Fibroblast of pulmonary artery (primary cell): ENCODE measurements at regions not wholly inside any gene's neighbourhood (a gene's known extent, or its start where the extent isn't known, plus 50 kb on each side); places are given as distances from the start of the nearest gene placed in this dataset.

Source experiments
- DNase-seq: peaks from one replicate; pipeline ENCODE4 v3.0.0-alpha.2; 2010; ENCODE audit warnings: low read depth
- H3K4me3 ChIP-seq: replicated peaks from 2 replicates; pipeline ENCODE4 v1.5.1; 2011; ENCODE audit warnings: low read depth, mild to moderate bottlenecking, control low read depth, low read length, moderate library complexity
- TF ChIP-seq, protein P1 (sequence below): IDR thresholded peaks from 2 replicates; pipeline ENCODE4 v1.5.1; 2011; ENCODE audit warnings: mild to moderate bottlenecking, control low read depth, low read length, inconsistent platforms; ENCODE audit errors: missing control alignments

DNA sequence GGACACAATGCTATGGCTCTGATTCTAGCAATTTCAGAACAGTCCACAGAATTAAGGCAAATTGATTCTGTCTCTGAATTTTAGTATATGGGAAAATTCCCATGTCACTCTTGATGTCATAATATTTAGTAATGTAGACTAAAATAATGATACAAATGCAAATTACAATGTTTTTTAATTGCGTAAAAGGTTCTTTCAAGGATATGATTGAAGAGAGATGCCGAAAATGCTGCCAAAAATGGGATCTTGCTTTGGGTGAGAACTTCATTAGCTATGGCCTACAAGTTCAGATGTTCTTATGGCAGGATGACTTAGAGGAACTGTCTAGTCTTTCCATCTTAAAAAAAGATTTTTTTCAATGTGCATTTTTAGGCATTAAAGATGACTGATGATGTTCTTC, 170.6 kb downstream of the TMA16 start:
- H3K4me3 ChIP-seq: no peak overlapping the region
- DNase-seq: no peak

DNA sequence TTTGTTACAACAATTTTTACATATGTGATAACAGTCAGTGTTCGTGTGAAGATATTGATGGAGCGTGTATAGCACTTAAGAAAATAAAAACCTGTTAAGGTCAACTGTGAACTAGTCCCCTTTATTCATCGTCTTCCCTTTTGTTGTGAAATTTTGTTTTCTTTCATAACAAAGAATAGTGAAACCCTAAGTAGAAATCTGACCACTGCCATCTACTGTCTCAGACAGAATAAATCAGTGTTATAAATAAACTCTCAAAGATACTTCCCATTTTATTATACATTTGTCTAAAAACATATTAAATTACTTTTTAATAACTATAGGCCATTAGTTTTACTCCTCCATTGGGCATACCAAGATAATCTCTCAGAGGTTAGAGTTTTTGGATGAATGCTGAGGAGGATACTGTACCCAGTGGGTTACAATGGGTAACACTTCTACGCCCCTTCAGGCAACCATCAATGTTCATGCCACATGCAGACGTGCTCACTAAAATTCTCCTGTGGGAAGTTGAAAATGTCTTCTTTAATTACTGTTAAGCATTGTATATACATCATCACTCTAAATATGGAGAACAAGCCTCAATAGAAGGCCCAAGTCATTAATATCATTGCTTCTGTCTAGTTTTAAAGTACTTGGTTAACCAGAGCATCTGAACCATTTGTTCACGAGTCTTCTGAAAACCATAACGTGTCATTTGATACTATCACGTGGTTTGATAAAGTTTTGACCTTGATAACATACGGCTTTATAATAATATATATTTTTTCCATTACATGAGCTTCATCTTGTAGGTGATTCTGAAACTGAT, 171.2 kb downstream of the TMA16 start:
- H3K4me3 ChIP-seq: no peak overlapping the region
- no peak for DNase-seq
- TF ChIP-seq, protein P1, sequence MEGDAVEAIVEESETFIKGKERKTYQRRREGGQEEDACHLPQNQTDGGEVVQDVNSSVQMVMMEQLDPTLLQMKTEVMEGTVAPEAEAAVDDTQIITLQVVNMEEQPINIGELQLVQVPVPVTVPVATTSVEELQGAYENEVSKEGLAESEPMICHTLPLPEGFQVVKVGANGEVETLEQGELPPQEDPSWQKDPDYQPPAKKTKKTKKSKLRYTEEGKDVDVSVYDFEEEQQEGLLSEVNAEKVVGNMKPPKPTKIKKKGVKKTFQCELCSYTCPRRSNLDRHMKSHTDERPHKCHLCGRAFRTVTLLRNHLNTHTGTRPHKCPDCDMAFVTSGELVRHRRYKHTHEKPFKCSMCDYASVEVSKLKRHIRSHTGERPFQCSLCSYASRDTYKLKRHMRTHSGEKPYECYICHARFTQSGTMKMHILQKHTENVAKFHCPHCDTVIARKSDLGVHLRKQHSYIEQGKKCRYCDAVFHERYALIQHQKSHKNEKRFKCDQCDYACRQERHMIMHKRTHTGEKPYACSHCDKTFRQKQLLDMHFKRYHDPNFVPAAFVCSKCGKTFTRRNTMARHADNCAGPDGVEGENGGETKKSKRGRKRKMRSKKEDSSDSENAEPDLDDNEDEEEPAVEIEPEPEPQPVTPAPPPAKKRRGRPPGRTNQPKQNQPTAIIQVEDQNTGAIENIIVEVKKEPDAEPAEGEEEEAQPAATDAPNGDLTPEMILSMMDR: no peak

More for the DNA sequence above, 170.6 kb downstream of the TMA16 start:
- TF ChIP-seq, protein P1: no peak

DNA sequence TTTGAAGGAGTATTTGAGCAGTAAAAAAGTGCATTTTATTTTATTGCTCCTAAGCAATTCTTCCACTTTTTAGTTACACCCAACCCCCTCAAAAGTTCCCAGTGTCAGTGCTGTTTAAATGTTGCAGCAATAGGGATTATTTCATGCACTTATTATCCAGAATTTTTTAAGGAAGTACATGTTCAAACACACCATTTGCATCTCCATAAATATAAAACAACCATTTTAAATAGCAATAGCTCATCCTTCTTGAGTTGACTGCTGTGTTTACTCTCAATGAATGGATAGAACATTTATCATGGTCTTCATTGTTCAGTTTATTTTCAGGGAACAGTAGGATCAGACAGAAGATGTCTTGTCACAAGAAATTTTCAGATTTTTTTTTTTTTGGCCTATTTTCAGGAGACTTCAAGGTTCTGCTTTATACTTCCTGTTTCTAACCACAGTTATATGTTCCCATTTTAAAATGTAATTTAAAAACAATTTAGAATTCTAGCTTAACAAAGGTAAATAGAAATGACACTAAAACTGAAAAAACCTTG, 171.9 kb downstream of the TMA16 start:
- no peak overlapping the region for H3K4me3 ChIP-seq
- TF ChIP-seq, protein P1: no peak
- no peak for DNase-seq

DNA sequence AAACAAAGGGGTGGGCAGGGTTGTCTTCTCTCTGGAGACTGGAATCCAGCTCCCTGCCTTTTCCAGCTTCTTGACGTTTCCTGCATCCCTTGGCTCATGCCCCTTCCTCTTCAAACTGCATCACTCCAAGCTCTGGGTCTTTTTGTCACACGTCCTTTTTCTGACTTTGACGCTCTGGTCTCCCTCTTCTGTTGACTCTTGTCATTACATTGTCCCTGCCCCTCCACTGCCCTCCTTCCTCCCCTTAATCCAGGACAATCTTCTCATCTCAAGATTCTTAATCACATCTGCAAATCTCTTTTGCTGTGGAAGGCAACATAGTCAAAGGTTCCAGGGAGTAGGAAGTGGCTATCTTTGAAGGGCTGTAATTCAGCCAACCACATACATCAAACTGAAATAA, 178.3 kb downstream of the TMA16 start:
- H3K4me3 ChIP-seq: no peak overlapping the region
- DNase-seq: no peak
- TF ChIP-seq, protein P1: no peak

DNA sequence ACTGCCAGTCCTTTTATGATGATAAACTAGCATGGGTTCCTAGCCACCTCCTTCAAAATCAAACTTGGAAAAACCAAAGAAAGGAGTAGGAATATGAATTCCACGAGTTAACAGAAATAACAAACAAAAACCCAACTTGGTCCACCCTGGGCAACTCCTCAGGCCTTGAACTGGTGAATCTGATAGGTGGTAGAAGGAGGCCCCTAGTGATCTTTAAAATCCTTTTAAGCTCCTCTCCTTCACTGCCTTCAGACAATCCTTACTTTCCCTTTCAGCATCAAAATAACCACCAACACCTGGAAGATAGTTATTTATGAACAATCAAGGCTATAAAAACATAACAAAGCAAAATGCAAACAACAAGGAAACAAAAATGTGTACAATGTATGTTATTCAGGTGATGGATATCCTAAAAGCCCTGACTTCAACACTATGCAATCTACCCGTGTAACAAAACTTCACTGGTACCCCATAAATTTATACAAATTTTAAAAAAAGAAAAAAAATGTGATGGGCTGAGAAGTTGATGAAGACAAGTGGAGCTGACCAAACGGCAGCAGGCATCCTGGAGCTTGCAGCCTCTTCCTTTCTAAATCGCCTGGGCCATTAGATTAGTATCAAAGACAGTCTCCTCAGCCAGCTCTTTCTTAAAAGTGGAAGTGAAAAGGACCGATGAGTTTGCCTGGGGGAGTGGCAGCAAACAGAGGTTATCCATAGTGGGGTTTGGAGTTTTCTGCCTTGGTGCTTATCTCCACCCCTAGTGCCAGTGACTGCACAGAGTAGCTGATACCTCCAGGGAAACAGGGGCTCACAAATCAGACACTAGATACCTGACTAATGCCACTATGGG, 179.6 kb downstream of the TMA16 start:
- no peak for DNase-seq
- no peak overlapping the region for H3K4me3 ChIP-seq
- TF ChIP-seq, protein P1: no peak

DNA sequence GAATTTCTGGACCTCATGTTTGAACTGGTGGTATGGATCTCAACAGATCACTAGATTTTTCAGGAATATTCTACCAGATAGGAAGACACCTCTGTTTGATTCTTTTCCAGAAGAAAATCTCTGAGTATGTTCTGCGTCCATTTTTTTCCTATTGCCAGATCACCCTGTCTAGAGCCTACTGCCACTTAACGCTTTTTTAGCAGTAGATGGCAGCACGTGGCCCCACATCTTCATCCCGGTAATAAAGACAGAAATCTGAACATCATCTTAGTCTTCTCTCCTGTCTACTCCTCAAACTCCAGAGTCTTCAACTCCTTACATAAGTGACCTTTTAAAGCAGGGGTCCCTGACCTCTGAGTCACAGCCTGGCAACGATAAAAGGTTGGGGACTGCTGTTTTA, 184.7 kb downstream of the TMA16 start:
- DNase-seq: no peak
- H3K4me3 ChIP-seq: no peak overlapping the region
- TF ChIP-seq, protein P1: no peak
